SW 1271 (cell line): ENCODE measurements at regions not wholly inside any gene's neighbourhood (a gene's known extent, or its start where the extent isn't known, plus 50 kb on each side); places are given as distances from the start of the nearest gene placed in this dataset.

Experiments
- DNase-seq, 2 experiments: peaks; one replicate each; lab custom pipeline; 2025; lab: John Stamatoyannopoulos, UW

DNA sequence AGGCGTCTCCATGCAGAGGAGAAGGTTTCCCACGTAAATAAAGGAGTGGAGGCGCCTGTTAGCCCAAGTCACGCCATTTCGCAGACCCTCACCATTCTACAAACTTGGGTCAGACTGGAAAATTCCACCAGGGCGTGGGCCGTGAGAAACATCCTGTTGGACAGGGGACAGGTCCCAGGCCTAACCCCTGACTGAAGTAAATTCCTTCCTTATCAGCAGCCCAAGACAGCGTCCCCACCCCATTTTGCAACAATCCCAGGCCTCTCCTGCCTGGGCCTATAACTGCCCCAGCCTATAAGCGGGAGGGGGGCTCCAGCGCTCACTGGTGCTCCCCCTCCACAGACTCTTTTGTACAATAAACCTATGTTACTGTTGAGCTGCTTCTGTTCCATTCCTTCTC lies 57.3 kb upstream of the CBLN2 start:
- no peak for DNase-seq
